ENCODE measurements at regions not wholly inside any gene's neighbourhood (a gene's known extent, or its start where the extent isn't known, plus 50 kb on each side); places are given as distances from the start of the nearest gene placed in this dataset.

- no peaks in the 10 kb centered on the region for H3K9me2 ChIP-seq
- DNase-seq = no peak
- no peaks in the 10 kb centered on the region for H4K20me1 ChIP-seq (ENCODE audit: insufficient read depth)
- POLR2A ChIA-PET = no interaction called here
- no peaks in the 10 kb centered on the region for H3F3A ChIP-seq (replicated peaks; ENCODE audit: insufficient read depth)
- no peak overlapping the region for H3K27ac ChIP-seq (ENCODE audit: low read depth in 2 of 2, low read length in 1 of 2)
- H3K9ac ChIP-seq = no peak overlapping the region
- no peak overlapping the region for H3K4me2 ChIP-seq
- H3K4me3 ChIP-seq (ENCODE audit: low read depth in 2 of 2, low read length in 1 of 2) = no peak overlapping the region
- CTCF ChIA-PET = interaction anchor here (3.1 kb wide), 1 partner anchor 11 kb away, joined by 15 read pairs; no protein-coding TSS in a partner anchor
- TF ChIP-seq POLR2AphosphoS5 (IDR thresholded peaks at IDR 0.05; ENCODE audit: low read depth, low read length) = no peak
- no peak for TF ChIP-seq SIN3A (IDR thresholded peaks at IDR 0.05; ENCODE audit: borderline replicate concordance, low read depth, low read length)
- H3K9me3 ChIP-seq = no peaks in the 10 kb centered on the region
- peaks cover 0 to 8% of the 10 kb centered on the region in 2 experiments; a peak in 1 of 4 replicates for H3K4me1 ChIP-seq (ENCODE audit: control insufficient read depth in 1 of 2, insufficient read depth in 2 of 2, low read depth in 1 of 2, low read length in 1 of 2)
- no peaks in the 10 kb centered on the region for H3K36me3 ChIP-seq (replicated peaks in 1 of 2; ENCODE audit: control insufficient read depth in 1 of 2, insufficient read depth in 2 of 2, low read length in 1 of 2)
- no peaks in the 10 kb centered on the region for H3K27me3 ChIP-seq (ENCODE audit: insufficient read depth)
- no peak overlapping the region; the same call in 1 of the 2 replicates for H2AFZ ChIP-seq (ENCODE audit: low read depth)
- WGBS (ENCODE audit: low lambda C conversion rate) = 97% methylated on average over 4 of the region's 4 CpGs
- no peaks in the 10 kb centered on the region for H3K79me2 ChIP-seq (ENCODE audit: insufficient read depth)
These were observed 275.2 kb downstream of the SPRY1 start for GRCh38 chr4:123671636-123672404.

- no peak overlapping the region for H3K27ac ChIP-seq (ENCODE audit: low read depth in 2 of 2, low read length in 1 of 2)
- no peak overlapping the region for H3K4me2 ChIP-seq
- no peaks in the 10 kb centered on the region for H3K9me2 ChIP-seq
- ChIA-PET CTCF (interaction anchor here (3.1 kb wide), 1 partner anchor 12 kb away, joined by 15 read pairs; no protein-coding TSS in a partner anchor), POLR2A (no interaction called here)
- H3K9ac ChIP-seq = no peak overlapping the region
- H2AFZ ChIP-seq (ENCODE audit: low read depth) = no peak overlapping the region
- H3K27me3 ChIP-seq (ENCODE audit: insufficient read depth) = no peaks in the 10 kb centered on the region
- no peak for DNase-seq
- TF ChIP-seq EP300 (IDR thresholded peaks at IDR 0.05; ENCODE audit: borderline replicate concordance in 1 of 2, low read depth in 1 of 2, low read length in 1 of 2) = no peak
- no peak for TF ChIP-seq ELF1 (IDR thresholded peaks at IDR 0.05)
- TF ChIP-seq FOXJ3 (CRISPR knock-in tag; IDR thresholded peaks at IDR 0.05) = no peak
- TF ChIP-seq NRF1 (IDR thresholded peaks at IDR 0.05; ENCODE audit: low read depth, low read length) = no peak
- no peak for TF ChIP-seq MXI1 (IDR thresholded peaks at IDR 0.05; ENCODE audit: low read depth, low read length)
- TF ChIP-seq, protein P1, sequence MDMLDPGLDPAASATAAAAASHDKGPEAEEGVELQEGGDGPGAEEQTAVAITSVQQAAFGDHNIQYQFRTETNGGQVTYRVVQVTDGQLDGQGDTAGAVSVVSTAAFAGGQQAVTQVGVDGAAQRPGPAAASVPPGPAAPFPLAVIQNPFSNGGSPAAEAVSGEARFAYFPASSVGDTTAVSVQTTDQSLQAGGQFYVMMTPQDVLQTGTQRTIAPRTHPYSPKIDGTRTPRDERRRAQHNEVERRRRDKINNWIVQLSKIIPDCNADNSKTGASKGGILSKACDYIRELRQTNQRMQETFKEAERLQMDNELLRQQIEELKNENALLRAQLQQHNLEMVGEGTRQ (IDR thresholded peaks at IDR 0.05; ENCODE audit: borderline replicate concordance, low read depth, low read length) = no peak
- no peak for TF ChIP-seq IRF3 (IDR thresholded peaks at IDR 0.05; ENCODE audit: low read depth, low read length)
- no peak for TF ChIP-seq FOXM1 (IDR thresholded peaks at IDR 0.05; ENCODE audit: low read depth)
- TF ChIP-seq GABPA (IDR thresholded peaks at IDR 0.05; ENCODE audit: low read depth) = no peak
- no peak for TF ChIP-seq CHD2 (IDR thresholded peaks at IDR 0.05; ENCODE audit: low read length, partially characterized antibody)
- no peak for TF ChIP-seq EZH2phosphoT487 (IDR thresholded peaks at IDR 0.05; ENCODE audit: borderline replicate concordance, low read depth)
- TF ChIP-seq, protein P2, sequence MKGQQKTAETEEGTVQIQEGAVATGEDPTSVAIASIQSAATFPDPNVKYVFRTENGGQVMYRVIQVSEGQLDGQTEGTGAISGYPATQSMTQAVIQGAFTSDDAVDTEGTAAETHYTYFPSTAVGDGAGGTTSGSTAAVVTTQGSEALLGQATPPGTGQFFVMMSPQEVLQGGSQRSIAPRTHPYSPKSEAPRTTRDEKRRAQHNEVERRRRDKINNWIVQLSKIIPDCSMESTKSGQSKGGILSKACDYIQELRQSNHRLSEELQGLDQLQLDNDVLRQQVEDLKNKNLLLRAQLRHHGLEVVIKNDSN (IDR thresholded peaks at IDR 0.05; ENCODE audit: borderline replicate concordance, low read depth) = no peak
- no peak for TF ChIP-seq FOSL2 (IDR thresholded peaks at IDR 0.05; ENCODE audit: borderline replicate concordance, low read depth)
- TF ChIP-seq POLR2AphosphoS5 (IDR thresholded peaks at IDR 0.05; ENCODE audit: low read depth, low read length) = no peak
- TF ChIP-seq, protein P3, sequence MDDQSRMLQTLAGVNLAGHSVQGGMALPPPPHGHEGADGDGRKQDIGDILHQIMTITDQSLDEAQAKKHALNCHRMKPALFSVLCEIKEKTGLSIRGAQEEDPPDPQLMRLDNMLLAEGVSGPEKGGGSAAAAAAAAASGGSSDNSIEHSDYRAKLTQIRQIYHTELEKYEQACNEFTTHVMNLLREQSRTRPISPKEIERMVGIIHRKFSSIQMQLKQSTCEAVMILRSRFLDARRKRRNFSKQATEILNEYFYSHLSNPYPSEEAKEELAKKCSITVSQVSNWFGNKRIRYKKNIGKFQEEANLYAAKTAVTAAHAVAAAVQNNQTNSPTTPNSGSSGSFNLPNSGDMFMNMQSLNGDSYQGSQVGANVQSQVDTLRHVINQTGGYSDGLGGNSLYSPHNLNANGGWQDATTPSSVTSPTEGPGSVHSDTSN (IDR thresholded peaks at IDR 0.05) = no peak
- no peak for TF ChIP-seq SIN3A (IDR thresholded peaks at IDR 0.05; ENCODE audit: borderline replicate concordance, low read depth, low read length)
- TF ChIP-seq NFIC (IDR thresholded peaks at IDR 0.05; ENCODE audit: borderline replicate concordance) = no peak
- TF ChIP-seq SMC3 (IDR thresholded peaks at IDR 0.05; ENCODE audit: low read depth, low read length) = no peak
- WGBS (ENCODE audit: low lambda C conversion rate) = 80% methylated on average over 3 of the region's 3 CpGs
- H3K9me3 ChIP-seq = no peaks in the 10 kb centered on the region
- H3K4me3 ChIP-seq (ENCODE audit: low read depth in 2 of 2, low read length in 1 of 2) = no peak overlapping the region
- H3K4me1 ChIP-seq (ENCODE audit: control insufficient read depth in 1 of 2, insufficient read depth in 2 of 2, low read depth in 1 of 2, low read length in 1 of 2) = peaks cover 0 to 8% of the 10 kb centered on the region in 2 experiments; a peak in 1 of 4 replicates
- no peaks in the 10 kb centered on the region for H4K20me1 ChIP-seq (ENCODE audit: insufficient read depth)
- H3K79me2 ChIP-seq (ENCODE audit: insufficient read depth) = no peaks in the 10 kb centered on the region
- no peaks in the 10 kb centered on the region for H3F3A ChIP-seq (replicated peaks; ENCODE audit: insufficient read depth)
- no peaks in the 10 kb centered on the region for H3K36me3 ChIP-seq (replicated peaks in 1 of 2; ENCODE audit: control insufficient read depth in 1 of 2, insufficient read depth in 2 of 2, low read length in 1 of 2)
These were observed 276.4 kb downstream of the SPRY1 start for GRCh38 chr4:123672987-123673386.

Measured in SK-N-SH (cell line).